Transverse colon (tissue), 4 donors: ENCODE measurements at regions not wholly inside any gene's neighbourhood (a gene's known extent, or its start where the extent isn't known, plus 50 kb on each side); places are given as distances from the start of the nearest gene placed in this dataset.
A peak's percentile ranks its signal among the peaks of the same experiment; 100 is the strongest.

ENCODE experiments used
- DNase-seq: peaks from one replicate; pipeline ENCODE4 v3.0.0-alpha.2; 2019
- H3K27ac ChIP-seq, 4 donors: fragments of 200-600 bp; sonication (generic); 2 replicates each; pipeline ENCODE4 v1.5.1; 2016 to 2018; ENCODE audit warnings: inconsistent platforms in 4 of 4
- H3K27me3 ChIP-seq: fragments of 200-600 bp; sonication (generic); 2 replicates; pipeline ENCODE4 v1.5.1; 2017; ENCODE audit warnings: inconsistent platforms
- H3K36me3 ChIP-seq, 4 donors: fragments of 200-600 bp; sonication (generic); 2 replicates each; pipeline ENCODE4 v1.5.1; 2017 to 2019; ENCODE audit warnings: inconsistent platforms in 4 of 4
- H3K4me1 ChIP-seq, 4 donors: fragments of 200-600 bp; sonication (generic); 2 replicates each; pipeline ENCODE4 v1.5.1; 2017 to 2020; ENCODE audit warnings: inconsistent platforms in 4 of 4
- H3K4me3 ChIP-seq, 4 donors: fragments of 200-600 bp; sonication (generic); 1 replicate in 1 of 4; 2 replicates in 3 of 4; pipeline versions ENCODE4 v1.5.1 to v1.6.1; 2017 to 2019; ENCODE audit warnings: inconsistent platforms in 4 of 4
- H3K9me3 ChIP-seq, 2 donors: fragments of 200-600 bp; sonication (generic); 2 replicates each; pipeline ENCODE4 v1.5.1; 2017 to 2019; ENCODE audit warnings: inconsistent platforms in 2 of 2
- CTCF ChIP-seq, 5 experiments: fragments of 200-600 bp in 3 of 5; fragments of 450-650 bp in 2 of 5; sonication (generic) in 3 of 5; IDR thresholded peaks; 1 replicate in 2 of 5; 2 replicates in 3 of 5; pipeline ENCODE4 v1.5.1; 2016 to 2017; ENCODE audit warnings: antibody characterized with exemption in 5 of 5, inconsistent platforms in 3 of 5, mild to moderate bottlenecking in 2 of 5, moderate library complexity in 1 of 5
- EP300 ChIP-seq: sonication (generic); formaldehyde crosslinking; IDR thresholded peaks from one replicate; pipeline ENCODE4 v1.6.1; 2017; ENCODE audit warnings: antibody characterized with exemption, low read depth
- POLR2A ChIP-seq: fragments of 450-650 bp; IDR thresholded peaks from one replicate; pipeline ENCODE4 v1.6.1; 2016; ENCODE audit warnings: antibody characterized with exemption, mild to moderate bottlenecking, moderate library complexity
- POLR2AphosphoS5 ChIP-seq, 3 donors: sonication (generic); formaldehyde crosslinking; IDR thresholded peaks; one replicate each; pipeline ENCODE4 v1.6.1; 2016; ENCODE audit warnings: antibody characterized with exemption in 3 of 3
- whole genome bisulfite sequencing, 2 donors: methylation state at CpG; one replicate each; pipeline ENCODE4 v1.1.5; 2018; ENCODE audit warnings: low coverage in 1 of 2; 5-methylcytosine and 5-hydroxymethylcytosine counted together
- in situ Hi-C, 4 donors: fragments of 200-750 bp; cut with MboI; loops; one replicate each; pipeline versions ENCODE4 v1.15.0 to v1.15.1; 2017; ENCODE audit warnings: low sequenced_read_pairs in 3 of 4, low pct_ligation_motif_present in 1 of 4, low pct_unique_long_range_greater_than_20kb in 1 of 4
- intact Hi-C: fragments of 100-400 bp; cut with DNase I; formaldehyde crosslinking; loops from one replicate; pipeline ENCODE4 v1.15.1; 2023; ENCODE audit warnings: low total_unique reads

DNA sequence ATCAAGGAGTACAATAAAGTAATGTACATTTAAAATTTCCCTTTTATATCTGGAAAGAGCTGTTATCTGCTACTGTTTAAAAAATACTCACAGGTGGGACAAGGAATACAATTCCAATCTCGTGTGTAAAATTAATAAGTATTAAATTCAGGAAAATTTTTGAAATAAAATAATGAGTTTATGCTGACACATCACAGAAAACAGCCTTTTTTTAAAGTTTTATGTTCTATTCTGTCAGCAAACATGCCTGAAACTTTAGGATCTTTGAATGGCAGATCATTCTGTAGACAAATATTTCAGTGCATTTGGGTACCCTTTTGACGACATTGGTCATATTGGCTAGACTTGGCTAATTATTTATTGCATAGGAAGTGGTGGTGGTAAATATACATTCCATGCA, 254.4 kb upstream of the ETAA1 start:
- Histone ChIP-seq H3K36me3 (no peaks in the 10 kb centered on the region), H3K27ac (no peak overlapping the region), H3K4me1 (no peaks in the 10 kb centered on the region), H3K4me3 (no peak overlapping the region), H3K9me3 (no peaks in the 10 kb centered on the region), H3K27me3 (no peaks in the 10 kb centered on the region)
- TF ChIP-seq POLR2A (no peak), POLR2AphosphoS5 (IDR thresholded peaks at IDR 0.05) (no peak), CTCF (IDR thresholded peaks at IDR 0.05) (no peak), EP300 (no peak)
- in situ Hi-C loops (no loop called here), intact Hi-C loops (no loop called here)
- WGBS, 2 donors: 60 to 76% methylated on average over 2 of the region's 2 CpGs
- no peak for DNase-seq

DNA sequence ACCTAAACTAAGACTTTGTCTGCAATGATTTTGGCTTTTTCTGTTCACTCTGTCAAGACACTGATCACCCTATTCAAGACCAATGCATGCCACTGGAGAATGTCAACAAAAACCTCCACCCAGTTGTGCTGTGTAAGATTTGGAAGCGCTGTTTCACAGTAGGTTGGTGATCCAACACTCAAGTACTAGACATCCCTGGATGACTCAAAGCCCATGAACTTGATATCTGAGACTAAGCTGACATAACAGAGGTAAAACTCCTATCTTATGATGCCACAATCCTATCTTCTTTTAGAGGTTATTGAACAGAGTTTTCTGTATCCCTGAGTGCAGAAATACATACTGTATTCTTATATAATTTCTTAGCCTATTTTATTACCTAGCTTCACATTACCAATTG, 251.3 kb upstream of the ETAA1 start:
- Histone ChIP-seq H3K4me3 (no peak overlapping the region), H3K27me3 (no peaks in the 10 kb centered on the region), H3K27ac (no peak overlapping the region), H3K4me1 (no peaks in the 10 kb centered on the region), H3K36me3 (no peaks in the 10 kb centered on the region), H3K9me3 (no peaks in the 10 kb centered on the region)
- no peak for DNase-seq
- no peak for TF ChIP-seq POLR2A
- no peak for TF ChIP-seq POLR2AphosphoS5 (IDR thresholded peaks at IDR 0.05)
- no peak for TF ChIP-seq CTCF (IDR thresholded peaks at IDR 0.05)
- no peak for TF ChIP-seq EP300
- in situ Hi-C loops (no loop called here), intact Hi-C loops (no loop called here)
- 69% methylated on average over 1 of the region's 1 CpG; no CpG with 5 or more reads in 1 of the 2 donors for WGBS, 2 donors

DNA sequence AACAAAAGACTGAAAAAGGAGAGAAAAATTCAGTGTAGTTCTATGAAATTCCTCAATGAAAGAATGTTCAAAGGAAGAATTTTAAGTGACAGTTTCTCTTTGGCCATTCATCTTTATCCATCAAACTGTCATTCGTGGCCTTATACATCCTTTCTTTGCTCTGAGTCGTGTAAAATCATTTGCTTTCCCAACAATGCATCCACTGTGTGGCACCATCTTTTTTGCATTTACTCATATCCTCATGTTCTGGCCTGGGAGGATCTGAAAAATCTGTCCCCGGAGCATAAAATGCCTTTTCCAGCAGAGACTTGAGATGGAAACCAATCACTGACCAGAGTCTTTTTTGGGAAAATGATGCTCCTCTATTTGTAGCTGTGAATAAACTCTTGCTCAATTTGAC, 240.3 kb upstream of the ETAA1 start:
- in situ Hi-C loops (no loop called here), intact Hi-C loops (no loop called here)
- Histone ChIP-seq H3K9me3 (peaks cover 3 to 4% of the 10 kb centered on the region in 2 donors), H3K36me3 (no peaks in the 10 kb centered on the region), H3K27ac (no peak overlapping the region), H3K4me1 (no peaks in the 10 kb centered on the region), H3K4me3 (no peak overlapping the region), H3K27me3 (no peaks in the 10 kb centered on the region)
- DNase-seq: no peak
- no peak for TF ChIP-seq EP300
- TF ChIP-seq POLR2A: no peak
- no peak for TF ChIP-seq POLR2AphosphoS5 (IDR thresholded peaks at IDR 0.05)
- no peak for TF ChIP-seq CTCF (IDR thresholded peaks at IDR 0.05)
- WGBS, 2 donors: 69 to 83% methylated on average over 3 of the region's 3 CpGs

- H3K36me3 ChIP-seq: no peaks in the 10 kb centered on the region
- H3K4me3 ChIP-seq: no peak overlapping the region
- DNase-seq: no peak
- no peaks in the 10 kb centered on the region for H3K9me3 ChIP-seq
- intact Hi-C loops (no loop called here), in situ Hi-C loops (no loop called here)
- peak overlapping the region in 1 of 4 donors; percentile 2 for H3K27ac ChIP-seq
- no peaks in the 10 kb centered on the region for H3K4me1 ChIP-seq
- no peaks in the 10 kb centered on the region for H3K27me3 ChIP-seq
- TF ChIP-seq POLR2AphosphoS5 (IDR thresholded peaks at IDR 0.05) (no peak), POLR2A (no peak), EP300 (no peak)
Measured at GRCh38 chr2:67158718-67159117, 238.4 kb upstream of the ETAA1 start.

GRCh38 chr2:67159929-67160328, 237.2 kb upstream of the ETAA1 start:
- 43 to 44% methylated on average over 4 of the region's 4 CpGs for WGBS, 2 donors
- no peak for DNase-seq
- no peak for TF ChIP-seq CTCF (IDR thresholded peaks at IDR 0.05)
- TF ChIP-seq POLR2AphosphoS5 (IDR thresholded peaks at IDR 0.05): peak in 2 of 3 donors; percentile 38 to 45
- intact Hi-C loops (no loop called here), in situ Hi-C loops (no loop called here)
- Histone ChIP-seq H3K4me3 (no peak overlapping the region), H3K27me3 (no peaks in the 10 kb centered on the region), H3K9me3 (no peaks in the 10 kb centered on the region), H3K27ac (peak overlapping the region; percentile 51 to 70 (median 66)), H3K4me1 (no peaks in the 10 kb centered on the region), H3K36me3 (no peaks in the 10 kb centered on the region)
